Psoas muscle (tissue), 7 donors: ENCODE measurements at regions not wholly inside any gene's neighbourhood (a gene's known extent, or its start where the extent isn't known, plus 50 kb on each side); places are given as distances from the start of the nearest gene placed in this dataset.

Experiments used
- ATAC-seq, 4 donors: fragments of 200-7000 bp; cut with Tn5 transposase; one replicate each; pipeline ENCODE4 v1.9.1; 2020; ENCODE audit warnings: moderate library complexity in 3 of 4, mild to moderate bottlenecking in 2 of 4
- DNase-seq, 2 donors: peaks; one replicate each; pipeline ENCODE4 v3.0.0-alpha.2; 2020
- H3K27ac ChIP-seq: fragments of 200-600 bp; one replicate; pipeline ENCODE4 v1.8.0; 2022
- H3K27me3 ChIP-seq, 3 donors: fragments of 200-600 bp in 1 of 3; one replicate each; pipeline versions ENCODE4 v1.6.1 to v1.8.0; 2013 to 2022; ENCODE audit warnings: low read length in 2 of 3, mild to moderate bottlenecking in 2 of 3, moderate library complexity in 1 of 3; ENCODE audit not compliant: insufficient read depth in 3 of 3
- H3K36me3 ChIP-seq, 2 donors: fragments of 200-600 bp in 1 of 2; one replicate each; pipeline versions ENCODE4 v1.6.1 to v1.8.0; 2013 to 2022; ENCODE audit warnings: low read depth in 1 of 2, mild to moderate bottlenecking in 1 of 2, moderate library complexity in 1 of 2; ENCODE audit not compliant: insufficient read depth in 1 of 2
- H3K4me1 ChIP-seq: fragments of 200-600 bp; one replicate; pipeline ENCODE4 v1.8.0; 2022
- H3K4me3 ChIP-seq: fragments of 200-600 bp; one replicate; pipeline ENCODE4 v1.8.0; 2022; ENCODE audit warnings: mild to moderate bottlenecking
- H3K9me3 ChIP-seq: fragments of 200-600 bp; one replicate; pipeline ENCODE4 v1.8.0; 2022
- WGBS, 3 donors: extraction: QIAGEN DNeasy Blood & Tissue Kit; methylation state at CpG; one replicate each; pipeline versions ENCODE4 v1.1.6 to v1.1.7; 2013; 5-methylcytosine and 5-hydroxymethylcytosine counted together
- intact Hi-C, 2 donors: fragments of 100-400 bp; cut with DNase I; formaldehyde crosslinking; loops; one replicate each; pipeline versions ENCODE4 v1.11.0 to v1.14.2; 2022
- TF ChIP-seq, protein P1 (sequence below): fragments of 200-600 bp; IDR thresholded peaks from one replicate; pipeline ENCODE4 v1.8.0; 2022; ENCODE audit warnings: antibody characterized with exemption
- donor health status: healthy with polysubstance abuse.
- donor health status: DM: no; HTN: no; CAD: no; lungs with moderate emphysema.
- donor health status: Bipolar disorder and iron deficiency.
- donor health status: healthy.
- donor health status: DM: yes; HTN: yes; CAD: no.
- donor health status: DM: no; HTN: no; CAD: no.
- donor health status: DM: yes; HTN: yes; CAD: no.

DNA sequence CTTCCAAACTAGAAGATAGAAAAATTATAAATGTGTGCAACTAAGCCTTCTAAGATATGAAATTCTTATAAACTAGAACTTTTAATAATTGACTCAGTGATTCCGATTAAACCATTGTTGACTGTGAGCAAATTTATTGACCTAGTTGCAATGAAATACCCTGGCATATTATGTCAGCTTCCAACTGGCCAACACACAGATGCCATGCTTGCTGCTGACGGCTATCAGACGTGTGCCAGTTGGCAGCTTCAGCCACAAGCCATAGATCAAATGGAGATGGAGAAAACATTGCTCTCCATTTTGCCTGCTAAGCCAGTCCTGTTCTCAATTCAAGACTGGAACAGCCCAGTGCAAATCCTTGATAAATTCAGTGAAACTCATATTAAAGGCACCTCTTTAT lies 101.7 kb upstream of the HDGFL1 start:
- intact Hi-C loops, result no loop called here
- Histone ChIP-seq H3K36me3 (no peaks in the 10 kb centered on the region), H3K27me3 (no peaks in the 10 kb centered on the region), H3K27ac (no peak overlapping the region), H3K4me1 (peaks cover 42% of the 10 kb centered on the region), H3K9me3 (no peaks in the 10 kb centered on the region), H3K4me3 (no peak overlapping the region)
- ATAC-seq, result peak; percentile 64 to 87 (median 76)
- WGBS, 3 donors, result 16 to 35% (median 34%) methylated on average over 3 of the region's 3 CpGs
- TF ChIP-seq, protein P1, sequence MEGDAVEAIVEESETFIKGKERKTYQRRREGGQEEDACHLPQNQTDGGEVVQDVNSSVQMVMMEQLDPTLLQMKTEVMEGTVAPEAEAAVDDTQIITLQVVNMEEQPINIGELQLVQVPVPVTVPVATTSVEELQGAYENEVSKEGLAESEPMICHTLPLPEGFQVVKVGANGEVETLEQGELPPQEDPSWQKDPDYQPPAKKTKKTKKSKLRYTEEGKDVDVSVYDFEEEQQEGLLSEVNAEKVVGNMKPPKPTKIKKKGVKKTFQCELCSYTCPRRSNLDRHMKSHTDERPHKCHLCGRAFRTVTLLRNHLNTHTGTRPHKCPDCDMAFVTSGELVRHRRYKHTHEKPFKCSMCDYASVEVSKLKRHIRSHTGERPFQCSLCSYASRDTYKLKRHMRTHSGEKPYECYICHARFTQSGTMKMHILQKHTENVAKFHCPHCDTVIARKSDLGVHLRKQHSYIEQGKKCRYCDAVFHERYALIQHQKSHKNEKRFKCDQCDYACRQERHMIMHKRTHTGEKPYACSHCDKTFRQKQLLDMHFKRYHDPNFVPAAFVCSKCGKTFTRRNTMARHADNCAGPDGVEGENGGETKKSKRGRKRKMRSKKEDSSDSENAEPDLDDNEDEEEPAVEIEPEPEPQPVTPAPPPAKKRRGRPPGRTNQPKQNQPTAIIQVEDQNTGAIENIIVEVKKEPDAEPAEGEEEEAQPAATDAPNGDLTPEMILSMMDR, result no peak
- no peak for DNase-seq

DNA sequence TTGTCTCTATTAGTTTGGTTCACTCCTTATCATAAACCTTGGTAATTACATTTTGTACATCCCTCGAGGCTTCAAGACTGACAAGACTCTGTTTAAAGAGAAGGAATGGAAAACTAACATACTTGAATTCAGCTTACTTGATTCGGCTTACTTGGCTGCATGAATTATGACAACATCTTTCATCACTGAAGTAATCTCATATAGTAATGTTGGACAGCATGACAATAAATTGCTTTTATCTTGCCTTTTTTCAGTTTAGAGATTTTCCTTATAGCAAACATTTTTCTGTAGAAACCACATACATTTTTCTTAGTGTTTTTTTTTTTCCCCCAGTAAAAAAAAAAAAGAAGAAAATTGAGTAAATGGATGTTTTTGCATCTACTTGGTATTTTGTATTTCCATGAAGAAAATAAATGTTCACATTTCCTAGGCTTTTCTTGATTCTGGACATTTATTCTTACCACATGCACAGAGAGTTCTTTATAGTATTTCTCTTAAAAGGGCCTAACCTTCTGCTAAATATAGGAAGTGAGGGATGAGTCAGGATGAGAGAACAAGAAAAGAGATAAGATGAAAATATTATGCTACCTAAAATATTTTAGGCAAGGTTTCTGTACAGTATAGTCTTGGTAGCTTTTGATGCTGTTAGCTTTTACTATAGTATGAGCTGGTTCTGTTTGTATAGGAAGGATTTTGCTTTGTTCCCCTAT lies 101.0 kb upstream of the HDGFL1 start:
- ATAC-seq, result no peak
- intact Hi-C loops, result no loop called here
- Histone ChIP-seq H3K27me3 (no peaks in the 10 kb centered on the region), H3K9me3 (no peaks in the 10 kb centered on the region), H3K4me1 (peaks cover 42% of the 10 kb centered on the region), H3K36me3 (no peaks in the 10 kb centered on the region), H3K27ac (no peak overlapping the region), H3K4me3 (no peak overlapping the region)
- TF ChIP-seq, protein P1, result no peak
- DNase-seq, result no peak
- 17 to 39% (median 29%) methylated on average over 2 of the region's 2 CpGs for WGBS, 3 donors

DNA sequence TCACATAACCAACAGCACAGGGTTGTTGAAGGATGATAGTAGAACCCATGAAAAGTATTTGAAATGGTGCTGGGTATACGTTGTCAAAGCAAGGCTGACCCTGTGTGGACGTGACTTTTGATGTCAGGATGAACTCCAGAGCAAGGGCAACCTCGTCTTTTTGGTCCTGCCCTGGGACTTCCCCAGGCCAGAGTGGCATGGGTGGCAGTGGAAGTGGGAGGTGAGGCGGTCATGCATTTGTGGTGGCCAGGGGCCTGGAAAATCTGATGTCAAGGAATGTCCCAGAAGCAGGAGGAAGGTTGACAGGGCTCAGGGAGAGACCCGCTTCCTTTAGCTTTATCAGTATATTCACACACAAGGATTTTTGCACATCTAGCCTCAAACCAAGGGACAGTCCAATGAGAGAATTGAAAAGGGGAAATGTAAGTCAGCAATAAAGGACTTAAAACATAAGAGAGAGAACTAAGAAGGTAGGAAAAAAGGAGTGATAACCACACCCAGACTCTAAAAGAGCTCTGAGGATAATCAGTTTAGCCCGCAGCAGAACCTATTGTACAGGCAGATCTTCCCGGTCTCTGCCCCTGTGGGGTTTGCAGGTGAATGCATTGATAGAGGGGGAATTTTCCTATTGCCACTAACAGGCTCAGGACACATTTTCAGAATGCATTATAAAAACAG lies 98.8 kb upstream of the HDGFL1 start:
- peak overlapping the region; percentile 42 for H3K4me3 ChIP-seq
- no peak for DNase-seq
- H3K9me3 ChIP-seq, result no peaks in the 10 kb centered on the region
- peaks cover 42% of the 10 kb centered on the region for H3K4me1 ChIP-seq
- no peaks in the 10 kb centered on the region for H3K36me3 ChIP-seq
- TF ChIP-seq, protein P1, result no peak
- intact Hi-C loops, result no loop called here
- ATAC-seq, result peak in 1 of 4 donors; percentile 20
- no peaks in the 10 kb centered on the region for H3K27me3 ChIP-seq
- H3K27ac ChIP-seq, result no peak overlapping the region
- WGBS, 3 donors, result 53 to 56% (median 53%) methylated on average over 7 of the region's 7 CpGs

DNA sequence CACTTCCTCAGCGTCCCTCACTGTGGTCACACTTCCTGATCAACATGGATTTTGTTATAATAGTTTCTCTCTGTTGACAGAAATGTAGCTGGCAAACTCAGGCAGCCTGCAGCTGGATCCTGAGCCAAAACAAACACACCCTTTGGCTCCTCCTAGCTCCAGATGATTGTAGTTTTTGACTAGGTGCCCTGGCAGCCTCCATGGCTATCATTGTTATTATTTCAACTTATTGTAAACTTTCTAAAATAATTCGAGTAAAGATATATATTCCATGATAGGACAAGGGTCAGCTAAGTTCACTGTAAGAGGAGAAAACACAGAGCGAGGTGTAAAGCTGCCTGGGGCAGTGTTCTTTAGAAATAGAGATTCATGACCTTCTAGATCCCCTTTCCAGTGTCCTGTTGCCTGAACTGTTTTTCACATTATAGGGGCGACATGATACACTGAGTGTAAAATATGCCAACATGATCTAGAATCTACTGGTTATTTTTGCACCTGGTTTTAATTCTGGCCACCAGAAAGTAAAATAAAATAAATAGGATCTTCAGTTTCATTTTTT lies 98.2 kb upstream of the HDGFL1 start:
- peak overlapping the region; percentile 31 for H3K27ac ChIP-seq

More for the DNA sequence above, 98.2 kb upstream of the HDGFL1 start:
- ATAC-seq (peak in 3 of 4 donors; percentile 37 to 79 (median 63)), DNase-seq (no peak)
- intact Hi-C loops, result no loop called here
- peak overlapping the region; percentile 42 for H3K4me3 ChIP-seq
- no peaks in the 10 kb centered on the region for H3K36me3 ChIP-seq
- TF ChIP-seq, protein P1, result peak; percentile 22
- H3K27me3 ChIP-seq, result no peaks in the 10 kb centered on the region
- WGBS, 3 donors, result 2 to 5% (median 2%) methylated on average over 4 of the region's 4 CpGs
- H3K4me1 ChIP-seq, result peaks cover 42% of the 10 kb centered on the region
- H3K9me3 ChIP-seq, result no peaks in the 10 kb centered on the region
